ENCODE measurements at regions not wholly inside any gene's neighbourhood (a gene's known extent, or its start where the extent isn't known, plus 50 kb on each side); places are given as distances from the start of the nearest gene placed in this dataset.

DNA sequence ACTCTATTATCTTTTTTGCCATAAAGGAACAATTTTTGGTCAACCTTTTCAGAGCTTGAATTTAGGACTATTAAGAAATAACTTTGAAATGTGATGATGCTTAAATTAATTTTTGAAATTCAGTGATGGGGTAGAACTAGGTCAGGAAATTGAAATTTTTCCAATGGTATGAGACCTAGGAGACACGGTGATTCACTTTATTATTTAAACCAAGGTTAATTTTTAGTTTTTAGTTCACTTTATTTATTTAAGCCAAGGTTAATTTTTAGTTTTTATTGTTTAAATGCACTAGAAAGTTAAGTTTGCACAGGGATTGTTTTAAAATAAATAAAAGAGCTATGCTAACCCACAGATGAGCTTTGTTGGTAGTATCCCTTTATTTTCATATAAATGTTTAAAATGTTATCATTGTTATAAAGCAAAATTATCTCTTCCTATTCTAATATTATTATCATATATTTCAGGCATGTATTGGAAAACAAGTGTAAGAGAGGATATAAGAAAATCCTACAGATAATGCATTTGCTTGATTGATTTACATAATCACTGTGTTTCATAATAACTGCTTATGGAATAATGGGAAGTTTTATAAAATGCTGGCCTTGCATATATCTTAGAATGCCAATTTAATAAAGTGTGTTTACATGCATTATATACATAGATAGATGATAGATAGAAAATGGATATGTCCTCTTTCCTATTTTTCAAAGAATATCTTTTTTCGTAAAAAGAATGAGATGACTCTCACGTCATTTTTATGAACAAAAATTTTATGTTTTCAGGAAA lies 163.6 kb downstream of the HGF start:
- DNase-seq (ENCODE audit: low spot score) = no peak

GRCh38 chr7:81605493-81605892 lies 164.4 kb downstream of the HGF start:
- no peak for DNase-seq (ENCODE audit: low spot score)

DNA sequence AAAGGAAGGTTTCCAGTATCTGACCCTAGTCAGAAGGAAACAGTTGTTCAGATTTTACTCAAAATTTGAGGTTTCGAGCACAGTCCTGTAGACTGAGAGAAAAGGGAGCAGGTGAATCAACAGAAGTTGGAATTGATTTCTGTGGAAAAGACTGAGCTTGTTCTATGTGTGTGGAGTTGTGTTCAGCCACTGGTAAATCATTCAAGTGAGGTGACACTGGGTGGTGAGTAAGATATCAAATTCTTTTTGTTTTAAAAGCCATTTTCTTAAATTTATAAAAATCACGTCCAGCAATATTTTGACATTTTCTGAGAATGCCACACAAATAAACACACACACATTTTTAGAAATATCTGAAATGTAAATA lies 165.1 kb downstream of the HGF start:
- DNase-seq (ENCODE audit: low spot score) = no peak

GRCh38 chr7:81604075-81604807 lies 165.6 kb downstream of the HGF start:
- no peak for DNase-seq (ENCODE audit: low spot score)

GRCh38 chr7:81600608-81601007 lies 169.2 kb downstream of the HGF start:
- DNase-seq (ENCODE audit: low spot score) = no peak

DNA sequence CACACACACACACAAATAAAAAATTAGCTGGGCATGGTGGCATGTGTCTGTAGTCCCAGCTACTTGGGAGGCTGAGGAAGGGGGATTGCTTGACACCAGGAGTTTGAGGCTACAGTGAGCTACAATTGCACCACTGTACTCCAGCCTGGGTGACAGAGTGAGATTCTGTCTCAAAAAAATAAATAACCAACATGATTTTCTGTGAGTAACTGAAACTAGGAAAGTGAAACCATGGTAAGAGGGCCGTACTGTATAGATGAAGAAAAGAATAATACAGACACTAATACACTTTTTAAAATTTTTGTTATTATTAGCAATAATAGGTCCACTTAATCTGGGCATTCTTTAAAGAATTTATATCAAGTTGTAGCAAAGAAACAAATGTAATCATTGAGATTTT lies 170.9 kb downstream of the HGF start:
- DNase-seq (ENCODE audit: low spot score) = no peak

- DNase-seq (ENCODE audit: low spot score) = no peak
These were observed 175.1 kb downstream of the HGF start for GRCh38 chr7:81594767-81595166.

GRCh38 chr7:81590131-81590530 lies 179.7 kb downstream of the HGF start:
- DNase-seq (ENCODE audit: low spot score) = no peak

GRCh38 chr7:81584667-81585066 lies 185.2 kb downstream of the HGF start:
- no peak for DNase-seq (ENCODE audit: low spot score)

- no peak for DNase-seq (ENCODE audit: low spot score)
These were observed 185.8 kb downstream of the HGF start for GRCh38 chr7:81583882-81584533.

DNA sequence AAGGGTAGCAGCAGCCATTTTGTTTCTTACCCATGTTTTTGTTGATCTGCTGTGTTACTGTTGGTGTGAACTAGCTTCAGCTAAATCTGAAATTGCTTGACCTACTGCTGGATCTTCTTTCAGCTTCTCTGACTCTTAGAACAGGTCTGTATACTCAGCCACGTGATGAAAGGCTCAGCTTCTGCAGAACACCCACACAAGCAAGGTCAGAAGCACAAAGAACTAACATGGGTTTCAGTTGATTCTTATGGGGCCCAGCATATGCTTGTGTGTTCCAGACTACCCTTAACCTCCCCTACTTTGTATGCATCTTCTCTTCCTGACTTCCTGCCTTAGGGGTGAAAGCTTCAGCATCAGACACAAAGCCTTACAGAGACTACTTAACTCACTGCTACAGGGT lies 186.8 kb downstream of the HGF start:
- DNase-seq (ENCODE audit: low spot score) = no peak

DNA sequence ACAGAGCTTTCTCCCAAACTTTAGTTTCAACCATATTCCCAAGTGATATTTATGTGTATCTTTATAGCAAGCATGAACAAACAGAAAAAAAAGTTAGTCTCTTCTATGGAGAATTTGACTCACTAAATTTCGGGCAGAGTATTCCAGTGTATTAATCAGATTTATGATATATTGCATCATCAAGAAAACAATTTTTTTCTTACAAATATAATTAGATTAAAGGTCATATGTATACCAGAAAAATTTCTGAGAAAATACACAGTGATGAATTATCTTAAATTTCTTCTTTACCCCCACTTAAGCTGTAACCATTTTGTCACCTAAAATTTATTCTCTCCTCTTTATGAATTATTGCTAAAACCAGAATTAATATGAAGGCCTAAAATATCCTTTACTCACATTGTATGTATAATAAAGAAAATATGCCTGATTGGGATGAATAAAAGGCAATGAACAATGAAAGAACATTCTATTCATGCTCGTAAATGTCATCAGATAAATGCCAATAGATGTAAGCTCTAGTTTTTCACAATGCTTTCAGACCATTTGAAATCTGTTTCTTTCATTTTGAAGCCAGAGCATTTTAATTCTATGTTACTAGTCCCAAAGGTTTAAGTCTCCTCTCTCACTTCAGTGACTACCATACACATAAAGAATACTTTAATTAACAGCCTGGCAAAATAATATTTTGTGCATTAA lies 192.1 kb downstream of the HGF start:
- DNase-seq (ENCODE audit: low spot score) = no peak

GRCh38 chr7:81574723-81575326 lies 195.0 kb downstream of the HGF start:
- no peak for DNase-seq (ENCODE audit: low spot score)

DNA sequence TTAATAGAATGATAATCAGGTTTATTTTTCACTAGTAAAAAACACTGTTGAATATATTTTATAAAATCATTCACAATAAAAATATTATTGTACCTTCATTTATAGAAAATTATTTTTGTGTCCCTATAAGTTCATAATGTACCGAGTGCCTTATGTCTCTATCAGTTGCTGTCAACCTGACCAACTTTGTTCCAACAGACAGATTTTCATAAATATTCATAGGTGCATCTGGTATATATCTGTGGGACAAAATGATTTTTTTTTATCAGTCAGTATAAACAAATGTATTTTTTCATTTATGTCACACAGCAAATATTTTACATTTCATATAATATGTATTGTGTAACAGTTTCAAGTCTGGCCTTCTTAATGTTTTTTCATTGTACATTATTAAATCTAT lies 195.9 kb downstream of the HGF start:
- no peak for DNase-seq (ENCODE audit: low spot score)

GRCh38 chr7:81573128-81573527 lies 196.7 kb downstream of the HGF start:
- DNase-seq (ENCODE audit: low spot score) = no peak

DNA sequence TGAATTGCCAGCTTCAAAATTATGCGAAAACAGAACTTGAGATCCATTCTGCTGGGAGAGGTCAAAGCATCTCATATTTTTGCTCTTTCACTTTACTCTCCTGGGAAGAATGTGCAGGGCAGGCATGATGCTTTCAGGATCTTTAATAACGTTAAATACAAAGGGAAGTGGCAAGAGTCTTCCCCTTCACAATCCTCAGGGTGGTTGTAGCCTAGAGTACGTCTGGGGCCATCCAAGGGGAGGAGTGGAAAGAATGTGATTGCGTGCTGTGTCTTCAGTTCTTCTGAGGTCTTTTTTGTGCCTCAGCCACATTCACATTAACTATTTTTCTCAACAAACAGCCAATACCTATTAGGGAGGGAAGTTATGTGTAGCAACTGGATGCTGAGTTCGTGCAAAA lies 207.3 kb downstream of the HGF start:
- no peak for DNase-seq (ENCODE audit: low spot score)

- no peak for DNase-seq (ENCODE audit: low spot score)
These were observed 209.1 kb downstream of the HGF start for GRCh38 chr7:81560708-81561107.

DNA sequence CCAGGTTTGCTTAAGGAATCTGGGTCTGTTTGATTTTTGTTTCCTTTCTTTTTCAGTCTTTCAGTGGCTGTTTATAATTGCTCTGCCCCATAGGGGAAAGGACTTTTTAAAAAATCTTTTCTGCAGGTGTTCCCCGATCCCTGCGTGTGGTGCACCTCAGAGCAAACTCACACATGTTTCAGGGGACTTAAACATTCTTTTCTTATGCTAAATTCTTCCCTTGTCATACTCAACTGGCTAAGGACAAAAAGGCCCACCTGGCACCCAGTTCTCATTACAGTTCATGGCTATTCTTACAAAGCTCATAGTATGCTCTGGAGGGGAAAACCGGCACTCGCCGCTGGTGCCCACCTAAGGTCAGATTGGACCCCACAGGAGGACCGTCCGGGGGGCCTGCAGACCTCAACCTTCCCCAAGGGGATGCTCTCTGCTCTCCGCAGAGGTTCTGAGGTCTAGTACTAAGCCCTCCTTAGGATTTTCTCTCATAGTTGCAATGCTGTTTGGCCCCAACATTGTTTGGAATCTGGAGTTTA lies 220.3 kb downstream of the HGF start:
- DNase-seq (ENCODE audit: low spot score) = no peak

DNA sequence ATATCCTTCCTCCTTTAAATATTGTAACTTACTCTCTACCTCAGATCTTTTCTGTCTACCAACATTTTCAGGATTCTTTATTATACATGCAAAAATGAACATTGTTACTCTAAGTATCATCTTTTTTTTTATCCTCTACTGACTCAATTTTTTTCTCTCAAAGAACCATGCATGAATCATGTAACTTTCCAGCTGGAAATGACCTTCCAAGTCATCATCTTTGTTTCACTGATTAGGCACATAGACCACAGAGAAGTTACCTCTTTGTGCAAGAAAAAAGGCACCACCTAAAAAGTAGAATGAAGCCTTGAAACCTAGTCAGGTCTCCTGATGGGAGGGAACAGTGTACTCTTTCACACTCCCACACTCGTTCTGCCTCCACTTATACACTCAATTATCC lies 234.9 kb downstream of the HGF start:
- no peak for DNase-seq (ENCODE audit: low spot score)

DNA sequence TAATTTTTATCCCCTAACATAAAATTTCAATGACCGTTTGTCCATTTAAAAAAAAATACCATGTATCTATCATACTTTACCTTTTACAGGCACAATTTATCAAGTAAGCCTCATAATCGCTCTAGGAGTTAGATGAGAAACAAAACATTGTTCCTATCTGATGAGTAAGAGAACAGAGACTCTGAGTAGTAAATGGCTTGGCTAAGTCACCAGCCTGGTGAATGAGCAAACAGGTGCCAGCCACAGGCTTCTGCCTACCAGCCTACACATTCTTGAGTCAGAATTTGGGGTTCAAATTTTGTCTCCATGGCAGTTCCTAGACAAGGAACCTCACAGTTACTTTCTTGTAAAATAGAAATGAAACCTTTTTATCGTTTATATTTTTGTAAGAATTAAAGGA lies 235.4 kb downstream of the HGF start:
- no peak for DNase-seq (ENCODE audit: low spot score)

GRCh38 chr7:81533931-81534330 lies 235.9 kb downstream of the HGF start:
- no peak for DNase-seq (ENCODE audit: low spot score)

DNA sequence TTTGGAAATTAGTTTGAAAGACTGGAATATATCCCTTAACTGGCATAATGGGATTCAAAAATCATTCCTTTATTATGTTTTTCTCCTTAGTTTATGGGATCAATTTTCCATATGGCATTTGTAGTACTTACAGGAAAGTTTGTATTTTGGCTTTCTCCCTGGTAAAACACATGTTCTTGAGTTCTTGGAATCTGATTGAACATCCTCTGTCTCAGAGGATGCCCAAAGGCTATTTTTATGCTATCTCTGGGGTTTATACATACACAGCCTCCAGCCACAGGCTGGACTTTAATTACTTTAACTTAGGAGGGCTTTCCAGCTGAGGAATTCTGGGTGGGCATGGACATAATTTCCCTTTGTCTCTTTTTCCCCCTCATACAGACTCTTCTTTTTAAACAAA lies 236.4 kb downstream of the HGF start:
- no peak for DNase-seq (ENCODE audit: low spot score)

Measured in putamen (tissue), 1 donor.